Liver (tissue), 8 donors: ENCODE measurements at regions not wholly inside any gene's neighbourhood (a gene's known extent, or its start where the extent isn't known, plus 50 kb on each side); places are given as distances from the start of the nearest gene placed in this dataset.

Source experiments
- DNase-seq: peaks from one replicate; pipeline ENCODE4 v3.0.0-alpha.2; 2017; ENCODE audit warnings: low spot score
- H3K27ac ChIP-seq, 2 donors: one replicate each; pipeline ENCODE4 v1.7.0; 2013; ENCODE audit warnings: inconsistent platforms in 2 of 2, low read length in 2 of 2, control low read depth in 1 of 2, low read depth in 1 of 2, mild to moderate bottlenecking in 1 of 2
- H3K27me3 ChIP-seq, 4 donors: one replicate each; pipeline versions ENCODE4 v1.6.1 to v1.7.0; 2013; ENCODE audit warnings: low read length in 3 of 4, inconsistent platforms in 1 of 4, mild to moderate bottlenecking in 1 of 4, moderate library complexity in 1 of 4; ENCODE audit not compliant: control insufficient read depth in 4 of 4, insufficient read depth in 4 of 4
- H3K36me3 ChIP-seq, 4 donors: one replicate each; pipeline versions ENCODE4 v1.6.1 to v1.7.0; 2013; ENCODE audit warnings: low read length in 3 of 4, mild to moderate bottlenecking in 3 of 4, low read depth in 1 of 4, moderate library complexity in 1 of 4; ENCODE audit not compliant: control insufficient read depth in 4 of 4, insufficient read depth in 3 of 4
- H3K4me1 ChIP-seq, 4 donors: one replicate each; pipeline versions ENCODE4 v1.6.1 to v1.7.0; 2013; ENCODE audit warnings: low read length in 3 of 4, mild to moderate bottlenecking in 3 of 4, moderate library complexity in 1 of 4; ENCODE audit not compliant: control insufficient read depth in 4 of 4, insufficient read depth in 4 of 4
- H3K4me3 ChIP-seq, 3 donors: one replicate each; pipeline versions ENCODE4 v1.6.1 to v1.7.0; 2013; ENCODE audit warnings: low read length in 3 of 3, control low read depth in 1 of 3, low read depth in 1 of 3, mild to moderate bottlenecking in 1 of 3
- H3K9ac ChIP-seq, 2 donors: one replicate each; pipeline ENCODE4 v1.7.0; 2013; ENCODE audit warnings: low read length in 2 of 2, mild to moderate bottlenecking in 2 of 2, moderate library complexity in 2 of 2, control low read depth in 1 of 2, low read depth in 1 of 2
- H3K9me3 ChIP-seq, 4 donors: one replicate each; pipeline versions ENCODE4 v1.6.1 to v1.7.0; 2013; ENCODE audit warnings: low read length in 3 of 4; ENCODE audit not compliant: control insufficient read depth in 4 of 4
- ATF3 ChIP-seq: IDR thresholded peaks from 2 replicates; pipeline ENCODE4 v1.6.1; 2016; ENCODE audit warnings: antibody characterized with exemption
- CTCF ChIP-seq: fragments of 150-350 bp; IDR thresholded peaks from 2 replicates; pipeline ENCODE4 v1.5.1; 2017; ENCODE audit warnings: improper control_type of control experiment, low read depth, low read length; ENCODE audit not compliant: missing input control
- EGR1 ChIP-seq, 2 donors: IDR thresholded peaks; 2 replicates each; pipeline ENCODE4 v1.6.1; 2016 to 2018; ENCODE audit warnings: antibody characterized with exemption in 2 of 2, low read depth in 2 of 2
- FOXA1 ChIP-seq: IDR thresholded peaks from 2 replicates; pipeline ENCODE4 v1.6.1; 2016; ENCODE audit warnings: antibody characterized with exemption
- FOXA2 ChIP-seq: IDR thresholded peaks from 2 replicates; pipeline ENCODE4 v1.6.1; 2016; ENCODE audit warnings: antibody characterized with exemption
- HNF4A ChIP-seq, 2 donors: conservative IDR thresholded peaks; 2 replicates each; pipeline ENCODE4 v1.6.1; 2016; ENCODE audit warnings: antibody characterized with exemption in 2 of 2, mild to moderate bottlenecking in 2 of 2
- HNF4G ChIP-seq: IDR thresholded peaks from 2 replicates; pipeline ENCODE4 v1.6.1; 2016; ENCODE audit warnings: antibody characterized with exemption
- JUND ChIP-seq, 2 donors: IDR thresholded peaks; 2 replicates each; pipeline ENCODE4 v1.6.1; 2016; ENCODE audit warnings: antibody characterized with exemption in 2 of 2
- MAX ChIP-seq: IDR thresholded peaks from 2 replicates; pipeline ENCODE4 v1.6.1; 2016; ENCODE audit warnings: antibody characterized with exemption
- NR2F2 ChIP-seq: IDR thresholded peaks from 2 replicates; pipeline ENCODE4 v1.6.1; 2016; ENCODE audit warnings: antibody characterized with exemption
- RAD21 ChIP-seq, 2 donors: IDR thresholded peaks; 2 replicates each; pipeline ENCODE4 v1.6.1; 2016; ENCODE audit warnings: antibody characterized with exemption in 2 of 2, mild to moderate bottlenecking in 2 of 2
- REST ChIP-seq: IDR thresholded peaks from 2 replicates; pipeline ENCODE4 v1.6.1; 2016; ENCODE audit warnings: antibody characterized with exemption, mild to moderate bottlenecking
- RXRA ChIP-seq, 2 donors: IDR thresholded peaks; 2 replicates each; pipeline ENCODE4 v1.6.1; 2017 to 2018; ENCODE audit warnings: antibody characterized with exemption in 2 of 2, mild to moderate bottlenecking in 1 of 2
- SP1 ChIP-seq: IDR thresholded peaks from 2 replicates; pipeline ENCODE4 v1.6.1; 2018; ENCODE audit warnings: antibody characterized with exemption, mild to moderate bottlenecking
- TAF1 ChIP-seq: conservative IDR thresholded peaks from 2 replicates; pipeline ENCODE4 v1.6.1; 2016; ENCODE audit warnings: antibody characterized with exemption, mild to moderate bottlenecking
- YY1 ChIP-seq: IDR thresholded peaks from 2 replicates; pipeline ENCODE4 v1.6.1; 2016; ENCODE audit warnings: antibody characterized with exemption, mild to moderate bottlenecking
- WGBS: extraction: QIAGEN DNeasy Blood & Tissue Kit; methylation state at CpG from one replicate; pipeline ENCODE4 v1.1.7; 2013; 5-methylcytosine and 5-hydroxymethylcytosine counted together
- TF ChIP-seq, protein P1 (sequence below): IDR thresholded peaks from 2 replicates; pipeline ENCODE4 v1.6.1; 2016; ENCODE audit warnings: antibody characterized with exemption
- donor health status: healthy.
- donor health status: healthy.
- donor health status: healthy.
- donor health status: healthy.
- donor health status: healthy.

DNA sequence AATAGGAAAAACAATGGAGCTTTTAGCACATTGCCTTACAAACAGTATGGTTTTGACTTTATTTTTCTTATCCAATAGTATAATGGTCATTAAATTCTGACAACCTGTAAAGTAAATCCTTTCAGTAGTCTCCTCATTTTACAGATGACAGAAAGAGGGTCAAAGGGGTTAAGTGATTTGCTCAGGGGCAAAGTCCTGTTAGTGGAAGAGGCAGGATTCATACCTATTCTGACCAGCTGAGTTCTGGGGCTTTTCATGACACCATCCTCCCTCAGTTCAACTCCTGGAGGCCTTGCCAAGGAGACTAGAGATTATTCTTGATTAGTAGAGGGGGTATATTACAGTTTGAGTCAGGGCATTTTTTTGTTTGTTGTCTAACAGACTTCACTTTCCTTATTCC is 278.7 kb upstream of the DUSP10 start (continued):
- TF ChIP-seq, protein P1, sequence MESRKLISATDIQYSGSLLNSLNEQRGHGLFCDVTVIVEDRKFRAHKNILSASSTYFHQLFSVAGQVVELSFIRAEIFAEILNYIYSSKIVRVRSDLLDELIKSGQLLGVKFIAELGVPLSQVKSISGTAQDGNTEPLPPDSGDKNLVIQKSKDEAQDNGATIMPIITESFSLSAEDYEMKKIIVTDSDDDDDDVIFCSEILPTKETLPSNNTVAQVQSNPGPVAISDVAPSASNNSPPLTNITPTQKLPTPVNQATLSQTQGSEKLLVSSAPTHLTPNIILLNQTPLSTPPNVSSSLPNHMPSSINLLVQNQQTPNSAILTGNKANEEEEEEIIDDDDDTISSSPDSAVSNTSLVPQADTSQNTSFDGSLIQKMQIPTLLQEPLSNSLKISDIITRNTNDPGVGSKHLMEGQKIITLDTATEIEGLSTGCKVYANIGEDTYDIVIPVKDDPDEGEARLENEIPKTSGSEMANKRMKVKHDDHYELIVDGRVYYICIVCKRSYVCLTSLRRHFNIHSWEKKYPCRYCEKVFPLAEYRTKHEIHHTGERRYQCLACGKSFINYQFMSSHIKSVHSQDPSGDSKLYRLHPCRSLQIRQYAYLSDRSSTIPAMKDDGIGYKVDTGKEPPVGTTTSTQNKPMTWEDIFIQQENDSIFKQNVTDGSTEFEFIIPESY = no peak
- TF ChIP-seq HNF4A (conservative IDR thresholded peaks at IDR 0.05) (peak; percentile 67 to 83), RAD21 (IDR thresholded peaks at IDR 0.05) (no peak), FOXA1 (no peak), TAF1 (no peak)

- Histone ChIP-seq H3K9me3 (no peaks in the 10 kb centered on the region), H3K9ac (no peak overlapping the region), H3K27ac (no peak overlapping the region), H3K36me3 (no peaks in the 10 kb centered on the region), H3K4me3 (no peak overlapping the region), H3K27me3 (no peaks in the 10 kb centered on the region), H3K4me1 (peaks cover 0 to 5% (median 2%) of the 10 kb centered on the region in 4 donors)
- WGBS = 49% methylated on average over 3 of the region's 3 CpGs
- DNase-seq = no peak
- TF ChIP-seq HNF4G (no peak), RAD21 (IDR thresholded peaks at IDR 0.05) (no peak), SP1 (no peak), ATF3 (no peak), YY1 (no peak), CTCF (no peak), HNF4A (conservative IDR thresholded peaks at IDR 0.05) (no peak), EGR1 (IDR thresholded peaks at IDR 0.05; ENCODE audit: low read depth in 2 of 2) (no peak), FOXA2 (no peak)
Observed at GRCh38 chr1:222019029-222019428, 277.1 kb upstream of the DUSP10 start.

DNA sequence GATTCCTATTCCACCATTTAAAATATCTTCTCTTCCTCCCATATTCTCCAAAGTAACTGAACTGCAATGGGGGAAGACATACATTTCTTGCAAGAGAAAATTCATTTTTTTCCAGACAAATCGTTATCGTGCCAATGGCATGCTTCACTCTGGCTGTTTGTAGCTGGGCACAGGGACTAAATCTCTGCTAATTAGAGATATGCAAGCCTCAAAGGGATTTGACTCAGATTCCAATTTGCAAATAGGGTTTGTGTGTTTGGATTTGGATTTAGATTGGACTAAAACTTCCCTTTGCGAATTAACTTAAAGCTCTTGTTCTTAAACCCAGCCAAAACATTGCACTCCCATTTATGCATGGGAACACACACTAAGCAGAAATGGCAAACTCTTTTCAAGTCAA is 276.2 kb upstream of the DUSP10 start:
- Histone ChIP-seq H3K4me3 (no peak overlapping the region), H3K27ac (no peak overlapping the region), H3K36me3 (no peaks in the 10 kb centered on the region), H3K27me3 (no peaks in the 10 kb centered on the region), H3K9me3 (no peaks in the 10 kb centered on the region), H3K9ac (no peak overlapping the region), H3K4me1 (peaks cover 0 to 5% (median 2%) of the 10 kb centered on the region in 4 donors)
- 95% methylated on average over 3 of the region's 3 CpGs for WGBS
- no peak for DNase-seq
- TF ChIP-seq CTCF (no peak), TAF1 (no peak), FOXA2 (no peak), RXRA (IDR thresholded peaks at IDR 0.05) (no peak), YY1 (no peak), JUND (IDR thresholded peaks at IDR 0.05) (no peak), REST (no peak), RAD21 (IDR thresholded peaks at IDR 0.05) (no peak), NR2F2 (no peak), FOXA1 (no peak), EGR1 (IDR thresholded peaks at IDR 0.05; ENCODE audit: low read depth in 2 of 2) (no peak), ATF3 (no peak), HNF4A (conservative IDR thresholded peaks at IDR 0.05) (no peak), MAX (no peak), SP1 (no peak)
- TF ChIP-seq, protein P1 = no peak
